GM21515 (cell line): ENCODE measurements at regions not wholly inside any gene's neighbourhood (a gene's known extent, or its start where the extent isn't known, plus 50 kb on each side); places are given as distances from the start of the nearest gene placed in this dataset.
A peak's percentile ranks its signal among the peaks of the same experiment; 100 is the strongest.

Experiments used
- ATAC-seq: cut with Tn5 transposase; IDR thresholded peaks from one replicate; pipeline ENCODE4 v1.9.1; 2021; ENCODE audit not compliant: unreplicated experiment

GRCh38 chr6:6376845-6377244 is 56.4 kb upstream of the F13A1 start:
- no peak for ATAC-seq

- no peak for ATAC-seq
Measured at GRCh38 chr6:6377621-6378020, 57.2 kb upstream of the F13A1 start.

GRCh38 chr6:6379573-6379972 is 59.1 kb upstream of the F13A1 start:
- no peak for ATAC-seq

GRCh38 chr6:6384520-6384919 is 64.1 kb upstream of the F13A1 start:
- no peak for ATAC-seq

- no peak for ATAC-seq
Measured at GRCh38 chr6:6386010-6386409, 65.5 kb upstream of the F13A1 start.

- peak; percentile 53 for ATAC-seq
Measured at GRCh38 chr6:6390849-6391602, 70.6 kb upstream of the F13A1 start.

- ATAC-seq: peak; percentile 65
Measured at GRCh38 chr6:6392214-6393068, 72.0 kb upstream of the F13A1 start.

- ATAC-seq: peak; percentile 18
Measured at GRCh38 chr6:6393069-6393529, 72.6 kb upstream of the F13A1 start.

- no peak for ATAC-seq
Measured at GRCh38 chr6:6395581-6396197, 75.2 kb upstream of the F13A1 start.

- no peak for ATAC-seq
Measured at GRCh38 chr6:6397842-6398241, 77.4 kb upstream of the F13A1 start.

- no peak for ATAC-seq
Measured at GRCh38 chr6:6399568-6399967, 79.1 kb upstream of the F13A1 start.

GRCh38 chr6:6401401-6401800 is 80.9 kb upstream of the F13A1 start:
- ATAC-seq: no peak

- ATAC-seq: no peak
Measured at GRCh38 chr6:6402006-6402405, 81.5 kb upstream of the F13A1 start.

GRCh38 chr6:6402591-6402990 is 82.1 kb upstream of the F13A1 start:
- ATAC-seq: no peak

GRCh38 chr6:6405031-6405430 is 84.6 kb upstream of the F13A1 start:
- no peak for ATAC-seq

GRCh38 chr6:6405997-6406714 is 85.7 kb upstream of the F13A1 start:
- ATAC-seq: no peak

- ATAC-seq: no peak
Measured at GRCh38 chr6:6406715-6407070, 86.2 kb upstream of the F13A1 start.

- peak; percentile 98 for ATAC-seq
Measured at GRCh38 chr6:6407071-6407741, 86.7 kb upstream of the F13A1 start.

GRCh38 chr6:6409397-6410030 is 89.1 kb upstream of the F13A1 start:
- ATAC-seq: no peak

- no peak for ATAC-seq
Measured at GRCh38 chr6:6411115-6411514, 90.7 kb upstream of the F13A1 start.
